ENCODE measurements at regions not wholly inside any gene's neighbourhood (a gene's known extent, or its start where the extent isn't known, plus 50 kb on each side); places are given as distances from the start of the nearest gene placed in this dataset.

DNA sequence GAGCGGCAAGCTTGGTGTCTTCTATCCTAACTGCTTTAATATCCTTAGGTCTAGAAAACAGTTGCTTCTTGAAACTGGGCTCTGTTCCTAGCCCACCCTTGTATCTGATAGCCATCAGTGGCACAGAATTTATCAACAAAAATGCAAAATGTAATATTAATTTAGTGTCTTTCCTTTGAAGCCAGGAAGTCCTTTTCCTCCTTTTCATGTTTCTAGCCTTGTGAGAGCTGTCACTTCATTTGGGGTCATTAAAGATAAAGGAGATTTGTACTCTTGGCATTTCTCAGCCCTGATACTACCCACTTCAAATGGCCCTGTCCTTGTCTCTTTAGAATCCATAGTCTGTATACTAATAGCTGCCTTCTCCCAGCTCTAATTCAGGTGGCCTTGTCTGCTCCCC is 111.0 kb downstream of the GAS1 start (continued):
- TF ChIP-seq, protein P1, sequence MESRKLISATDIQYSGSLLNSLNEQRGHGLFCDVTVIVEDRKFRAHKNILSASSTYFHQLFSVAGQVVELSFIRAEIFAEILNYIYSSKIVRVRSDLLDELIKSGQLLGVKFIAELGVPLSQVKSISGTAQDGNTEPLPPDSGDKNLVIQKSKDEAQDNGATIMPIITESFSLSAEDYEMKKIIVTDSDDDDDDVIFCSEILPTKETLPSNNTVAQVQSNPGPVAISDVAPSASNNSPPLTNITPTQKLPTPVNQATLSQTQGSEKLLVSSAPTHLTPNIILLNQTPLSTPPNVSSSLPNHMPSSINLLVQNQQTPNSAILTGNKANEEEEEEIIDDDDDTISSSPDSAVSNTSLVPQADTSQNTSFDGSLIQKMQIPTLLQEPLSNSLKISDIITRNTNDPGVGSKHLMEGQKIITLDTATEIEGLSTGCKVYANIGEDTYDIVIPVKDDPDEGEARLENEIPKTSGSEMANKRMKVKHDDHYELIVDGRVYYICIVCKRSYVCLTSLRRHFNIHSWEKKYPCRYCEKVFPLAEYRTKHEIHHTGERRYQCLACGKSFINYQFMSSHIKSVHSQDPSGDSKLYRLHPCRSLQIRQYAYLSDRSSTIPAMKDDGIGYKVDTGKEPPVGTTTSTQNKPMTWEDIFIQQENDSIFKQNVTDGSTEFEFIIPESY (IDR thresholded peaks at IDR 0.05; ENCODE audit: borderline replicate concordance, low read depth), result no peak
- TF ChIP-seq TCF12 (IDR thresholded peaks at IDR 0.05) (no peak), RFX5 (IDR thresholded peaks at IDR 0.05; ENCODE audit: low read length) (no peak)

DNA sequence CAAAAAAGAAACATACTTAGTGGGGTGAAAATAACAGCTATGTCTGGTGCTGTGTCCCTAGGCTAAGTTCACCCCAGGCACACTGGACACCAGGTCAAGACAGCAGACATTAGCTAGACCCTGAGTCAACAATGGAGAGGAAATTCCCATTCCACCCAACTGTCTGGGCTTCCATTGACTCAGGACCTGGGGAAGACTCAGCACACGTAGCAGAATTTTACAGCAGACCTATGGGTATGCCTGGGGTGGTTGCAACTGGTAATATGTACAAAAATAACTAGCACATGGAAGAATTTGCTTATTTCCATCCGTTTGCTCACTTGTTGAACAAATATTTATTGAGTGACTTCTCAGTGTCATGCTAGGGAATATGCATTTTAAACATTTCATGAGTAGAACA is 117.0 kb downstream of the GAS1 start:
- Histone ChIP-seq H3K27me3 (ENCODE audit: insufficient read depth) (no peaks in the 10 kb centered on the region), H3K4me1 (ENCODE audit: control insufficient read depth in 1 of 2, insufficient read depth in 2 of 2, low read depth in 1 of 2, low read length in 1 of 2) (no peaks in the 10 kb centered on the region), H3K79me2 (ENCODE audit: insufficient read depth) (no peaks in the 10 kb centered on the region), H3K4me3 (ENCODE audit: low read depth in 2 of 2, low read length in 1 of 2) (no peak overlapping the region), H3K36me3 (replicated peaks in 1 of 2; ENCODE audit: control insufficient read depth in 1 of 2, insufficient read depth in 2 of 2, low read length in 1 of 2) (no peaks in the 10 kb centered on the region), H3K27ac (ENCODE audit: low read depth in 2 of 2, low read length in 1 of 2) (no peak overlapping the region), H3K9ac (no peak overlapping the region), H4K20me1 (ENCODE audit: insufficient read depth) (no peaks in the 10 kb centered on the region), H2AFZ (ENCODE audit: low read depth) (no peak overlapping the region), H3K4me2 (no peak overlapping the region), H3K9me2 (no peaks in the 10 kb centered on the region), H3F3A (replicated peaks; ENCODE audit: insufficient read depth) (no peaks in the 10 kb centered on the region), H3K9me3 (no peaks in the 10 kb centered on the region)
- DNase-seq, result no peak
- 59% methylated on average over 2 of the region's 2 CpGs for WGBS (ENCODE audit: low lambda C conversion rate)
- TF ChIP-seq, protein P2, sequence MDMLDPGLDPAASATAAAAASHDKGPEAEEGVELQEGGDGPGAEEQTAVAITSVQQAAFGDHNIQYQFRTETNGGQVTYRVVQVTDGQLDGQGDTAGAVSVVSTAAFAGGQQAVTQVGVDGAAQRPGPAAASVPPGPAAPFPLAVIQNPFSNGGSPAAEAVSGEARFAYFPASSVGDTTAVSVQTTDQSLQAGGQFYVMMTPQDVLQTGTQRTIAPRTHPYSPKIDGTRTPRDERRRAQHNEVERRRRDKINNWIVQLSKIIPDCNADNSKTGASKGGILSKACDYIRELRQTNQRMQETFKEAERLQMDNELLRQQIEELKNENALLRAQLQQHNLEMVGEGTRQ (IDR thresholded peaks at IDR 0.05; ENCODE audit: borderline replicate concordance, low read depth, low read length), result no peak
- TF ChIP-seq, protein P3, sequence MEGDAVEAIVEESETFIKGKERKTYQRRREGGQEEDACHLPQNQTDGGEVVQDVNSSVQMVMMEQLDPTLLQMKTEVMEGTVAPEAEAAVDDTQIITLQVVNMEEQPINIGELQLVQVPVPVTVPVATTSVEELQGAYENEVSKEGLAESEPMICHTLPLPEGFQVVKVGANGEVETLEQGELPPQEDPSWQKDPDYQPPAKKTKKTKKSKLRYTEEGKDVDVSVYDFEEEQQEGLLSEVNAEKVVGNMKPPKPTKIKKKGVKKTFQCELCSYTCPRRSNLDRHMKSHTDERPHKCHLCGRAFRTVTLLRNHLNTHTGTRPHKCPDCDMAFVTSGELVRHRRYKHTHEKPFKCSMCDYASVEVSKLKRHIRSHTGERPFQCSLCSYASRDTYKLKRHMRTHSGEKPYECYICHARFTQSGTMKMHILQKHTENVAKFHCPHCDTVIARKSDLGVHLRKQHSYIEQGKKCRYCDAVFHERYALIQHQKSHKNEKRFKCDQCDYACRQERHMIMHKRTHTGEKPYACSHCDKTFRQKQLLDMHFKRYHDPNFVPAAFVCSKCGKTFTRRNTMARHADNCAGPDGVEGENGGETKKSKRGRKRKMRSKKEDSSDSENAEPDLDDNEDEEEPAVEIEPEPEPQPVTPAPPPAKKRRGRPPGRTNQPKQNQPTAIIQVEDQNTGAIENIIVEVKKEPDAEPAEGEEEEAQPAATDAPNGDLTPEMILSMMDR (IDR thresholded peaks at IDR 0.05), result no peak
- TF ChIP-seq NFIC (IDR thresholded peaks at IDR 0.05; ENCODE audit: borderline replicate concordance), result no peak
- TF ChIP-seq RCOR1 (IDR thresholded peaks at IDR 0.05; ENCODE audit: low read length), result no peak
- TF ChIP-seq ELF1 (IDR thresholded peaks at IDR 0.05), result no peak
- TF ChIP-seq MXI1 (IDR thresholded peaks at IDR 0.05; ENCODE audit: low read depth, low read length), result no peak
- TF ChIP-seq FOXJ3 (CRISPR knock-in tag; IDR thresholded peaks at IDR 0.05), result no peak
- TF ChIP-seq, protein P4, sequence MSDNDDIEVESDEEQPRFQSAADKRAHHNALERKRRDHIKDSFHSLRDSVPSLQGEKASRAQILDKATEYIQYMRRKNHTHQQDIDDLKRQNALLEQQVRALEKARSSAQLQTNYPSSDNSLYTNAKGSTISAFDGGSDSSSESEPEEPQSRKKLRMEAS (IDR thresholded peaks at IDR 0.05; ENCODE audit: low read depth), result no peak
- TF ChIP-seq JUND (IDR thresholded peaks at IDR 0.05), result no peak
- TF ChIP-seq TCF12 (IDR thresholded peaks at IDR 0.05), result no peak
- TF ChIP-seq MEF2A (IDR thresholded peaks at IDR 0.05; ENCODE audit: borderline replicate concordance, low read depth), result no peak
- no peak for TF ChIP-seq CHD2 (IDR thresholded peaks at IDR 0.05; ENCODE audit: low read length, partially characterized antibody)
- CTCF ChIA-PET, result no interaction called here
- POLR2A ChIA-PET, result no interaction called here

All from SK-N-SH (cell line).